Liver (tissue), 8 donors: ENCODE measurements at regions not wholly inside any gene's neighbourhood (a gene's known extent, or its start where the extent isn't known, plus 50 kb on each side); places are given as distances from the start of the nearest gene placed in this dataset.

Experiments
- DNase-seq: peaks from one replicate; pipeline ENCODE4 v3.0.0-alpha.2; 2017; ENCODE audit warnings: low spot score
- H3K27ac ChIP-seq, 2 donors: one replicate each; pipeline ENCODE4 v1.7.0; 2013; ENCODE audit warnings: inconsistent platforms in 2 of 2, low read length in 2 of 2, control low read depth in 1 of 2, low read depth in 1 of 2, mild to moderate bottlenecking in 1 of 2
- H3K27me3 ChIP-seq, 4 donors: one replicate each; pipeline versions ENCODE4 v1.6.1 to v1.7.0; 2013; ENCODE audit warnings: low read length in 3 of 4, inconsistent platforms in 1 of 4, mild to moderate bottlenecking in 1 of 4, moderate library complexity in 1 of 4; ENCODE audit not compliant: control insufficient read depth in 4 of 4, insufficient read depth in 4 of 4
- H3K36me3 ChIP-seq, 4 donors: one replicate each; pipeline versions ENCODE4 v1.6.1 to v1.7.0; 2013; ENCODE audit warnings: low read length in 3 of 4, mild to moderate bottlenecking in 3 of 4, low read depth in 1 of 4, moderate library complexity in 1 of 4; ENCODE audit not compliant: control insufficient read depth in 4 of 4, insufficient read depth in 3 of 4
- H3K4me1 ChIP-seq, 4 donors: one replicate each; pipeline versions ENCODE4 v1.6.1 to v1.7.0; 2013; ENCODE audit warnings: low read length in 3 of 4, mild to moderate bottlenecking in 3 of 4, moderate library complexity in 1 of 4; ENCODE audit not compliant: control insufficient read depth in 4 of 4, insufficient read depth in 4 of 4
- H3K4me3 ChIP-seq, 3 donors: one replicate each; pipeline versions ENCODE4 v1.6.1 to v1.7.0; 2013; ENCODE audit warnings: low read length in 3 of 3, control low read depth in 1 of 3, low read depth in 1 of 3, mild to moderate bottlenecking in 1 of 3
- H3K9ac ChIP-seq, 2 donors: one replicate each; pipeline ENCODE4 v1.7.0; 2013; ENCODE audit warnings: low read length in 2 of 2, mild to moderate bottlenecking in 2 of 2, moderate library complexity in 2 of 2, control low read depth in 1 of 2, low read depth in 1 of 2
- H3K9me3 ChIP-seq, 4 donors: one replicate each; pipeline versions ENCODE4 v1.6.1 to v1.7.0; 2013; ENCODE audit warnings: low read length in 3 of 4; ENCODE audit not compliant: control insufficient read depth in 4 of 4
- ATF3 ChIP-seq: IDR thresholded peaks from 2 replicates; pipeline ENCODE4 v1.6.1; 2016; ENCODE audit warnings: antibody characterized with exemption
- CTCF ChIP-seq: fragments of 150-350 bp; IDR thresholded peaks from 2 replicates; pipeline ENCODE4 v1.5.1; 2017; ENCODE audit warnings: improper control_type of control experiment, low read depth, low read length; ENCODE audit not compliant: missing input control
- FOXA2 ChIP-seq: IDR thresholded peaks from 2 replicates; pipeline ENCODE4 v1.6.1; 2016; ENCODE audit warnings: antibody characterized with exemption
- GABPA ChIP-seq, 2 donors: IDR thresholded peaks in 1 of 2; conservative IDR thresholded peaks in 1 of 2; 2 replicates each; pipeline ENCODE4 v1.6.1; 2016; ENCODE audit warnings: antibody characterized with exemption in 2 of 2, mild to moderate bottlenecking in 1 of 2, moderate library complexity in 1 of 2
- HNF4A ChIP-seq, 2 donors: conservative IDR thresholded peaks; 2 replicates each; pipeline ENCODE4 v1.6.1; 2016; ENCODE audit warnings: antibody characterized with exemption in 2 of 2, mild to moderate bottlenecking in 2 of 2
- JUND ChIP-seq, 2 donors: IDR thresholded peaks; 2 replicates each; pipeline ENCODE4 v1.6.1; 2016; ENCODE audit warnings: antibody characterized with exemption in 2 of 2
- MAX ChIP-seq: IDR thresholded peaks from 2 replicates; pipeline ENCODE4 v1.6.1; 2016; ENCODE audit warnings: antibody characterized with exemption
- NR2F2 ChIP-seq: IDR thresholded peaks from 2 replicates; pipeline ENCODE4 v1.6.1; 2016; ENCODE audit warnings: antibody characterized with exemption
- RAD21 ChIP-seq, 2 donors: IDR thresholded peaks; 2 replicates each; pipeline ENCODE4 v1.6.1; 2016; ENCODE audit warnings: antibody characterized with exemption in 2 of 2, mild to moderate bottlenecking in 2 of 2
- RXRA ChIP-seq, 2 donors: IDR thresholded peaks; 2 replicates each; pipeline ENCODE4 v1.6.1; 2017 to 2018; ENCODE audit warnings: antibody characterized with exemption in 2 of 2, mild to moderate bottlenecking in 1 of 2
- SP1 ChIP-seq: IDR thresholded peaks from 2 replicates; pipeline ENCODE4 v1.6.1; 2018; ENCODE audit warnings: antibody characterized with exemption, mild to moderate bottlenecking
- TAF1 ChIP-seq: conservative IDR thresholded peaks from 2 replicates; pipeline ENCODE4 v1.6.1; 2016; ENCODE audit warnings: antibody characterized with exemption, mild to moderate bottlenecking
- YY1 ChIP-seq: IDR thresholded peaks from 2 replicates; pipeline ENCODE4 v1.6.1; 2016; ENCODE audit warnings: antibody characterized with exemption, mild to moderate bottlenecking
- ZBTB33 ChIP-seq: IDR thresholded peaks from 2 replicates; pipeline ENCODE4 v1.6.1; 2016; ENCODE audit warnings: antibody characterized with exemption
- WGBS: extraction: QIAGEN DNeasy Blood & Tissue Kit; methylation state at CpG from one replicate; pipeline ENCODE4 v1.1.7; 2013; 5-methylcytosine and 5-hydroxymethylcytosine counted together
- donor health status: healthy.
- donor health status: healthy.
- donor health status: healthy.
- donor health status: healthy.
- donor health status: healthy.

GRCh38 chr3:5585085-5585484, 397.6 kb downstream of the EDEM1 start:
- no peak overlapping the region for H3K4me3 ChIP-seq
- no peaks in the 10 kb centered on the region for H3K27me3 ChIP-seq
- no peaks in the 10 kb centered on the region for H3K9me3 ChIP-seq
- no peaks in the 10 kb centered on the region for H3K4me1 ChIP-seq
- no peak overlapping the region for H3K9ac ChIP-seq
- DNase-seq = no peak
- H3K36me3 ChIP-seq = no peaks in the 10 kb centered on the region
- no peak overlapping the region for H3K27ac ChIP-seq
- TF ChIP-seq HNF4A (conservative IDR thresholded peaks at IDR 0.05) (no peak), GABPA (IDR thresholded peaks at IDR 0.05 in 1 of 2, conservative IDR thresholded peaks at IDR 0.05 in 1 of 2) (no peak), YY1 (no peak), NR2F2 (no peak), ATF3 (no peak), TAF1 (no peak), RXRA (IDR thresholded peaks at IDR 0.05) (no peak), SP1 (no peak), CTCF (no peak)
- WGBS = 63% methylated on average over 2 of the region's 2 CpGs

- no peak for DNase-seq
- Histone ChIP-seq H3K4me1 (no peaks in the 10 kb centered on the region), H3K4me3 (no peak overlapping the region), H3K9ac (no peak overlapping the region), H3K9me3 (peaks cover 0 to 5% (median 0%) of the 10 kb centered on the region in 4 donors), H3K27ac (no peak overlapping the region), H3K36me3 (no peaks in the 10 kb centered on the region), H3K27me3 (no peaks in the 10 kb centered on the region)
- TF ChIP-seq FOXA2 (no peak), MAX (no peak), SP1 (no peak), RAD21 (IDR thresholded peaks at IDR 0.05) (no peak), YY1 (no peak), JUND (IDR thresholded peaks at IDR 0.05) (no peak), ATF3 (no peak), HNF4A (conservative IDR thresholded peaks at IDR 0.05) (no peak), ZBTB33 (no peak), TAF1 (no peak), GABPA (IDR thresholded peaks at IDR 0.05 in 1 of 2, conservative IDR thresholded peaks at IDR 0.05 in 1 of 2) (no peak), NR2F2 (no peak)
- 61% methylated on average over 1 of the region's 1 CpG for WGBS
Measured at GRCh38 chr3:5606884-5607472, 419.5 kb downstream of the EDEM1 start.
